ENCODE measurements at regions not wholly inside any gene's neighbourhood (a gene's known extent, or its start where the extent isn't known, plus 50 kb on each side); places are given as distances from the start of the nearest gene placed in this dataset.

- Histone ChIP-seq H3K4me3 (ENCODE audit: control extremely low read depth in 1 of 5, extremely low read depth in 1 of 5, insufficient read depth in 1 of 5, low read depth in 2 of 5, low read length in 4 of 5) (no peak overlapping the region), H3K36me3 (replicated peaks in 1 of 2; ENCODE audit: control extremely low read depth in 1 of 2, control insufficient read depth in 1 of 2, extremely low read depth in 1 of 2, insufficient read depth in 2 of 2, low read length in 1 of 2) (no peaks in the 10 kb centered on the region), H2AFZ (ENCODE audit: insufficient read depth, low read depth, low read length, poor library complexity, severe bottlenecking) (no peak overlapping the region), H3K27ac (ENCODE audit: low read length in 2 of 2) (no peak overlapping the region), H3K27me3 (replicated peaks in 1 of 4; ENCODE audit: control extremely low read depth in 1 of 4, control insufficient read depth in 3 of 4, insufficient read depth in 4 of 4, low read length in 3 of 4) (peaks cover 0 to 26% (median 6%) of the 10 kb centered on the region in 4 experiments), H3K9ac (ENCODE audit: low read length) (no peak overlapping the region), H4K20me1 (ENCODE audit: control insufficient read depth, insufficient read depth, low read length, poor library complexity, severe bottlenecking) (no peaks in the 10 kb centered on the region), H3K4me2 (replicated peaks; ENCODE audit: low read depth, low read length, poor library complexity, severe bottlenecking) (no peak overlapping the region), H3K4me1 (ENCODE audit: control insufficient read depth in 2 of 2, insufficient read depth in 2 of 2, low read length in 2 of 2) (peaks cover 21 to 35% of the 10 kb centered on the region in 2 donors), H3K79me2 (ENCODE audit: control insufficient read depth, insufficient read depth, low read length) (no peaks in the 10 kb centered on the region), H3K9me3 (ENCODE audit: control extremely low read depth in 1 of 3, control insufficient read depth in 2 of 3, insufficient read depth in 1 of 3, low read length in 2 of 3) (no peaks in the 10 kb centered on the region)
- TF ChIP-seq CTCF (IDR thresholded peaks at IDR 0.05) = no peak
- no peak for TF ChIP-seq EZH2 (IDR thresholded peaks at IDR 0.05; ENCODE audit: borderline replicate concordance, insufficient read depth, low read depth, low read length, poor library complexity, severe bottlenecking)
- 61% methylated on average over 9 of the region's 15 CpGs for WGBS (ENCODE audit: insufficient coverage)
- ChIA-PET CTCF (no interaction called here), POLR2A (no interaction called here)
- Mint-ChIP-seq H3K27ac (no peak overlapping the region), H3K9me3 (ENCODE audit: insufficient read depth) (no peaks in the 10 kb centered on the region), H3K4me1 (peaks cover 40% of the 10 kb centered on the region), H3K4me3 (no peak overlapping the region), H3K27me3 (peaks cover 17% of the 10 kb centered on the region)
- intact Hi-C loops (cut with micrococcal nuclease) = no loop called here
- DNase-seq = peak; percentile 50
- no peak for ATAC-seq (ENCODE audit: low read depth)
Measured at GRCh38 chr14:76924371-76925096, 98.3 kb downstream of the LRRC74A start.
